Endothelial cell of umbilical vein (primary cell): ENCODE measurements at regions not wholly inside any gene's neighbourhood (a gene's known extent, or its start where the extent isn't known, plus 50 kb on each side); places are given as distances from the start of the nearest gene placed in this dataset.

Experiments used
- EZH2 ChIP-seq: IDR thresholded peaks from 2 replicates; pipeline ENCODE4 v1.6.1; 2012; ENCODE audit warnings: borderline replicate concordance, low read depth, mild to moderate bottlenecking, moderate library complexity, low read length, inconsistent platforms; ENCODE audit not compliant: severe bottlenecking
- POLR2A ChIP-seq: IDR thresholded peaks from 2 replicates; pipeline ENCODE4 v1.6.1; 2012; ENCODE audit warnings: low read depth, mild to moderate bottlenecking, control low read depth, low read length
- POLR2AphosphoS5 ChIP-seq: IDR thresholded peaks from 2 replicates; pipeline ENCODE4 v1.6.1; 2012; ENCODE audit warnings: low read depth, mild to moderate bottlenecking, control low read depth, low read length, moderate library complexity; ENCODE audit not compliant: insufficient read depth
- TF ChIP-seq, protein P1 (sequence below), 2 donors: IDR thresholded peaks; 1 replicate in 1 of 2; 2 replicates in 1 of 2; pipeline ENCODE4 v1.5.1; 2011; ENCODE audit warnings: low read length in 2 of 2, mild to moderate bottlenecking in 2 of 2, moderate library complexity in 2 of 2, control low read depth in 1 of 2, inconsistent platforms in 1 of 2, low read depth in 1 of 2; ENCODE audit not compliant: insufficient read depth in 1 of 2; ENCODE audit errors: extremely low read depth in 1 of 2

DNA sequence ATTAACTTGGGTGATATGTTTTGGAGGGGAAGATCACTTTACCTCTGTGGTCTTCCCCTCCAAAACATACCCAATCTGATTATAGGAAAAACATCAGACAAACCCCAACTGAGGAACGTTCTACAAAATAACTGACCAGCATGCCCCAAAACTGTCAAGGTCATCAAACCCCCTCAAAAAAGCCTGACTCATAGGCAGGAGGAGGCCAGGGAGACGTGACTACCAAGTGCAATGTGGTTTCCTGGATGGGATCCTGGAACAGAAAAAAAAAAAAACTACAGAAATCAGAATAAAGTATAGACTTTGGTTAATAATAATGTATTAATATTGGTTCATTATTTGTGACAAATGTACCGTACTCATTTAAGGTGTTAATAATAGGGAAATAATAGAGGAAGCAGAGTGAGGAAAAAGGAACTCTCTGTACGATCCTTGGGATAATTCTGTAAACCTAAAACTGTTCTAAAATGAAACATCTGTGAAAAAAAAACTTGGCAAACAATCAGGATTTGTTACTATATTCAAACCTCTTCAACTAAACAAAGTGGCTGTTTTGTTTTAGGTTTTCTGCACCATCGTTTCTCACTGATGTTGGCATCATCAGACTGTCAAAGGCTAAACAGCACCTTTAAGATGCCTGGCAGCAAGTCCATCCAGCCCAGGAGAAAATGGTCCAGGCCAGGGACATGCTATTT, 266.7 kb upstream of the SDK2 start:
- no peak for TF ChIP-seq POLR2A
- TF ChIP-seq, protein P1, sequence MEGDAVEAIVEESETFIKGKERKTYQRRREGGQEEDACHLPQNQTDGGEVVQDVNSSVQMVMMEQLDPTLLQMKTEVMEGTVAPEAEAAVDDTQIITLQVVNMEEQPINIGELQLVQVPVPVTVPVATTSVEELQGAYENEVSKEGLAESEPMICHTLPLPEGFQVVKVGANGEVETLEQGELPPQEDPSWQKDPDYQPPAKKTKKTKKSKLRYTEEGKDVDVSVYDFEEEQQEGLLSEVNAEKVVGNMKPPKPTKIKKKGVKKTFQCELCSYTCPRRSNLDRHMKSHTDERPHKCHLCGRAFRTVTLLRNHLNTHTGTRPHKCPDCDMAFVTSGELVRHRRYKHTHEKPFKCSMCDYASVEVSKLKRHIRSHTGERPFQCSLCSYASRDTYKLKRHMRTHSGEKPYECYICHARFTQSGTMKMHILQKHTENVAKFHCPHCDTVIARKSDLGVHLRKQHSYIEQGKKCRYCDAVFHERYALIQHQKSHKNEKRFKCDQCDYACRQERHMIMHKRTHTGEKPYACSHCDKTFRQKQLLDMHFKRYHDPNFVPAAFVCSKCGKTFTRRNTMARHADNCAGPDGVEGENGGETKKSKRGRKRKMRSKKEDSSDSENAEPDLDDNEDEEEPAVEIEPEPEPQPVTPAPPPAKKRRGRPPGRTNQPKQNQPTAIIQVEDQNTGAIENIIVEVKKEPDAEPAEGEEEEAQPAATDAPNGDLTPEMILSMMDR (IDR thresholded peaks at IDR 0.05; ENCODE audit: extremely low read depth in 1 of 2, insufficient read depth in 1 of 2, low read depth in 1 of 2, low read length in 2 of 2) = no peak
- no peak for TF ChIP-seq POLR2AphosphoS5
- TF ChIP-seq EZH2 = no peak
